ENCODE measurements at regions not wholly inside any gene's neighbourhood (a gene's known extent, or its start where the extent isn't known, plus 50 kb on each side); places are given as distances from the start of the nearest gene placed in this dataset.

GRCh38 chr5:15431923-15432322 is 68.1 kb upstream of the FBXL7 start:
- no peak for TF ChIP-seq CTCF (IDR thresholded peaks at IDR 0.05)
- 2% methylated on average over 3 of the region's 3 CpGs for WGBS (ENCODE audit: insufficient coverage)
- Histone ChIP-seq H3K36me3 (ENCODE audit: control insufficient read depth, insufficient read depth, low read length) (no peaks in the 10 kb centered on the region), H3K9me3 (ENCODE audit: control insufficient read depth, insufficient read depth, low read length) (no peaks in the 10 kb centered on the region), H3K27ac (ENCODE audit: low read length) (no peak overlapping the region), H3K4me3 (ENCODE audit: low read length) (no peak overlapping the region), H3K27me3 (ENCODE audit: control insufficient read depth, insufficient read depth, low read length) (no peaks in the 10 kb centered on the region), H3K4me1 (ENCODE audit: control insufficient read depth, insufficient read depth, low read length) (no peaks in the 10 kb centered on the region)
- H3K4me1 Mint-ChIP-seq, result no peaks in the 10 kb centered on the region
- H3K36me3 Mint-ChIP-seq, result peaks cover 18% of the 10 kb centered on the region
- peaks cover 20 to 23% of the 10 kb centered on the region in 2 donors for H3K9me3 Mint-ChIP-seq
- DNase-seq (no peak), ATAC-seq (no peak)
- intact Hi-C loops (cut with micrococcal nuclease), result no loop called here
- no peaks in the 10 kb centered on the region for H3K27me3 Mint-ChIP-seq (ENCODE audit: low read depth in 2 of 2)
- no peak overlapping the region for H3K4me3 Mint-ChIP-seq
- H3K27ac Mint-ChIP-seq, result no peak overlapping the region

- Histone ChIP-seq H3K27me3 (ENCODE audit: control insufficient read depth, insufficient read depth, low read length) (no peaks in the 10 kb centered on the region), H3K4me1 (ENCODE audit: control insufficient read depth, insufficient read depth, low read length) (no peaks in the 10 kb centered on the region), H3K27ac (ENCODE audit: low read length) (no peak overlapping the region), H3K4me3 (ENCODE audit: low read length) (no peak overlapping the region), H3K36me3 (ENCODE audit: control insufficient read depth, insufficient read depth, low read length) (no peaks in the 10 kb centered on the region), H3K9me3 (ENCODE audit: control insufficient read depth, insufficient read depth, low read length) (no peaks in the 10 kb centered on the region)
- Mint-ChIP-seq H3K9me3 (peaks cover 11 to 13% of the 10 kb centered on the region in 2 donors), H3K27me3 (ENCODE audit: low read depth in 2 of 2) (no peaks in the 10 kb centered on the region), H3K36me3 (no peaks in the 10 kb centered on the region), H3K27ac (no peak overlapping the region), H3K4me1 (no peaks in the 10 kb centered on the region), H3K4me3 (no peak overlapping the region)
- no peak for ATAC-seq
- intact Hi-C loops (cut with micrococcal nuclease), result no loop called here
- WGBS (ENCODE audit: insufficient coverage), result 56% methylated on average over 4 of the region's 6 CpGs
- DNase-seq, result no peak
- TF ChIP-seq CTCF (IDR thresholded peaks at IDR 0.05), result no peak
Measured at GRCh38 chr5:15425766-15426165, 74.2 kb upstream of the FBXL7 start.

GRCh38 chr5:15424769-15425168 is 75.2 kb upstream of the FBXL7 start:
- TF ChIP-seq CTCF (IDR thresholded peaks at IDR 0.05), result no peak
- H3K4me1 ChIP-seq (ENCODE audit: control insufficient read depth, insufficient read depth, low read length), result no peaks in the 10 kb centered on the region
- Mint-ChIP-seq H3K27ac (no peak overlapping the region), H3K27me3 (ENCODE audit: low read depth in 2 of 2) (no peaks in the 10 kb centered on the region), H3K9me3 (peaks cover 8 to 15% of the 10 kb centered on the region in 2 donors), H3K36me3 (no peaks in the 10 kb centered on the region), H3K4me1 (no peaks in the 10 kb centered on the region), H3K4me3 (no peak overlapping the region)
- intact Hi-C loops (cut with micrococcal nuclease), result no loop called here
- DNase-seq, result no peak
- ATAC-seq, result no peak
- H3K27ac ChIP-seq (ENCODE audit: low read length), result no peak overlapping the region
- WGBS (ENCODE audit: insufficient coverage), result 68% methylated on average over 2 of the region's 3 CpGs
- H3K36me3 ChIP-seq (ENCODE audit: control insufficient read depth, insufficient read depth, low read length), result no peaks in the 10 kb centered on the region
- no peaks in the 10 kb centered on the region for H3K27me3 ChIP-seq (ENCODE audit: control insufficient read depth, insufficient read depth, low read length)
- H3K4me3 ChIP-seq (ENCODE audit: low read length), result no peak overlapping the region
- H3K9me3 ChIP-seq (ENCODE audit: control insufficient read depth, insufficient read depth, low read length), result no peaks in the 10 kb centered on the region

- Mint-ChIP-seq H3K27me3 (ENCODE audit: low read depth in 2 of 2) (no peaks in the 10 kb centered on the region), H3K36me3 (no peaks in the 10 kb centered on the region), H3K4me3 (no peak overlapping the region), H3K9me3 (peaks cover 18 to 24% of the 10 kb centered on the region in 2 donors), H3K4me1 (no peaks in the 10 kb centered on the region), H3K27ac (no peak overlapping the region)
- Histone ChIP-seq H3K9me3 (ENCODE audit: control insufficient read depth, insufficient read depth, low read length) (no peaks in the 10 kb centered on the region), H3K27me3 (ENCODE audit: control insufficient read depth, insufficient read depth, low read length) (no peaks in the 10 kb centered on the region), H3K27ac (ENCODE audit: low read length) (no peak overlapping the region), H3K4me1 (ENCODE audit: control insufficient read depth, insufficient read depth, low read length) (no peaks in the 10 kb centered on the region), H3K36me3 (ENCODE audit: control insufficient read depth, insufficient read depth, low read length) (no peaks in the 10 kb centered on the region), H3K4me3 (ENCODE audit: low read length) (no peak overlapping the region)
- DNase-seq (no peak), ATAC-seq (no peak)
- TF ChIP-seq CTCF (IDR thresholded peaks at IDR 0.05), result no peak
- 53% methylated on average over 4 of the region's 4 CpGs for WGBS (ENCODE audit: insufficient coverage)
- intact Hi-C loops (cut with micrococcal nuclease), result no loop called here
Measured at GRCh38 chr5:15421921-15422412, 78.0 kb upstream of the FBXL7 start.

Data from natural killer cell (primary cell).